Epithelial cell of esophagus (primary cell): ENCODE measurements at regions not wholly inside any gene's neighbourhood (a gene's known extent, or its start where the extent isn't known, plus 50 kb on each side); places are given as distances from the start of the nearest gene placed in this dataset.
A peak's percentile ranks its signal among the peaks of the same experiment; 100 is the strongest.

Source experiments
- DNase-seq: peaks from one replicate; pipeline ENCODE4 v3.0.0; 2010; ENCODE audit warnings: low read depth
- H3K4me3 ChIP-seq: 2 replicates; pipeline ENCODE4 v1.5.1; 2011; ENCODE audit warnings: mild to moderate bottlenecking, low read length, control low read depth
- TF ChIP-seq, protein P1 (sequence below): IDR thresholded peaks from 2 replicates; pipeline ENCODE4 v1.5.1; 2011; ENCODE audit warnings: low read depth, mild to moderate bottlenecking, low read length, control low read depth, inconsistent platforms; ENCODE audit not compliant: insufficient read depth; ENCODE audit errors: missing control alignments

DNA sequence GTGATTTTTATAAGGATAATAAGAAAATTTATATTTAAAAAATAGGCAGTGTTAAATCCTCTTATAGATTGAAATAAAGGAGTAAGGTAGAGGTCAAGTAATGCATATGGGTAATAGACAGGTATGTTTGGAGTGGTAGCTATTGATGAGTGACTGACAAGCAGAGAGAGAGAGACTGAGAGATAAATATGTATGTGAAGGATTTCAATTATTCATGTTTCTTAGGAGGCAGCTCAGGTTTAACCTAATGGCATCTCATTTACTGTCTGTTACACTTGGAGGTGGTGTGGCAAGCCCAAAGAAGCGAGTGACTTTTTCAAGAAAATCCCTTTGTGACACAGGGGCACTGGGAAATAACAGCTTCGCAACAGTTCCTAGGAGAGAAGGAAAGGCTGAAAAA is 120.2 kb downstream of the KIF2B start:
- DNase-seq: no peak
- H3K4me3 ChIP-seq: no peak overlapping the region
- TF ChIP-seq, protein P1, sequence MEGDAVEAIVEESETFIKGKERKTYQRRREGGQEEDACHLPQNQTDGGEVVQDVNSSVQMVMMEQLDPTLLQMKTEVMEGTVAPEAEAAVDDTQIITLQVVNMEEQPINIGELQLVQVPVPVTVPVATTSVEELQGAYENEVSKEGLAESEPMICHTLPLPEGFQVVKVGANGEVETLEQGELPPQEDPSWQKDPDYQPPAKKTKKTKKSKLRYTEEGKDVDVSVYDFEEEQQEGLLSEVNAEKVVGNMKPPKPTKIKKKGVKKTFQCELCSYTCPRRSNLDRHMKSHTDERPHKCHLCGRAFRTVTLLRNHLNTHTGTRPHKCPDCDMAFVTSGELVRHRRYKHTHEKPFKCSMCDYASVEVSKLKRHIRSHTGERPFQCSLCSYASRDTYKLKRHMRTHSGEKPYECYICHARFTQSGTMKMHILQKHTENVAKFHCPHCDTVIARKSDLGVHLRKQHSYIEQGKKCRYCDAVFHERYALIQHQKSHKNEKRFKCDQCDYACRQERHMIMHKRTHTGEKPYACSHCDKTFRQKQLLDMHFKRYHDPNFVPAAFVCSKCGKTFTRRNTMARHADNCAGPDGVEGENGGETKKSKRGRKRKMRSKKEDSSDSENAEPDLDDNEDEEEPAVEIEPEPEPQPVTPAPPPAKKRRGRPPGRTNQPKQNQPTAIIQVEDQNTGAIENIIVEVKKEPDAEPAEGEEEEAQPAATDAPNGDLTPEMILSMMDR: no peak

DNA sequence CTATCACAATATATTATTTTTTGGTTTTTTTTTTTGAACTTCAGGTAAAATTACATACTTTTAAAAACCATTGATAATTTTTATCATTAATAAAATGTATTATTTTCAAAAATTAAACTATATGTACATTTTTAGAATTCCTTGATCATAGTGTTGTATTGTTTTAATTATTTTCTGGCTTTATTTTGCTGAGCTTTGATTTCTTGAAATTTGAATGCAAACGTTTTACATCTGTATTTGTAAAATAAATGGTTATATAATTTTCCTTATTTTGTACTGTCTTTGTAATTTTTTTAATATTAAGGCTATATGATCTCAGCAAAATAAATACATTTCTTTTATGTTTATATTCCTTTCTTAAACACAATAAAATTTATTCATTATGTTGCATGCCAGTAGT is 125.6 kb downstream of the KIF2B start:
- no peak for DNase-seq
- TF ChIP-seq, protein P1: no peak
- no peak overlapping the region for H3K4me3 ChIP-seq

DNA sequence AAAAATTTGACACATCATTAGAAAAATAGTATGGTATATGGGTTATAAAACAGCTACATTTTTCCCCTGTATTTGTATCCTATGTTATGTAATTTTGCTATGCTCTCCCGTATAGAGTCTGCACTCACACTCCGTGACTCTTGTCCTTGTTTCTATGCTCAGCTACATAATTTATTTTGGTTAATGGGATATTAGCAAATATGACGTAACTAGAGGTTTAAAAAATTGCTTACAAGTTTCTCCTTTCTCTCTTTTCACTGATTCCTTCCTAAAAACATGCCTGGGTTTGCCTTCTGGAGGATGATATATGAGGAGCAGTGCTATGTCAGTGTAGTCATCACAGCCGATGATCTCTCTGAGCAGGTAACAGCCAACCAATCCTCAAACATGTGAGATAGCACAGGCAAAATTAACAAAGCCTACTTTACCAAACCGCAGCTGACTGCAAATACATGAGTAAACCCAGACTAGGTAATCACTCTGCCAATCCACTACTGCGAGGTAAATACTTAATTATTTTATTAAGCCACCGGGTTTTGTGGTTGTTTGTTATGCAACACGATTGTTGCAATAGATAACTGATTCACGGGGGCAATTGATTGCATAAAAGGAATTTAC is 126.9 kb downstream of the KIF2B start:
- no peak overlapping the region for H3K4me3 ChIP-seq
- TF ChIP-seq, protein P1: no peak
- DNase-seq: peak; percentile 68

DNA sequence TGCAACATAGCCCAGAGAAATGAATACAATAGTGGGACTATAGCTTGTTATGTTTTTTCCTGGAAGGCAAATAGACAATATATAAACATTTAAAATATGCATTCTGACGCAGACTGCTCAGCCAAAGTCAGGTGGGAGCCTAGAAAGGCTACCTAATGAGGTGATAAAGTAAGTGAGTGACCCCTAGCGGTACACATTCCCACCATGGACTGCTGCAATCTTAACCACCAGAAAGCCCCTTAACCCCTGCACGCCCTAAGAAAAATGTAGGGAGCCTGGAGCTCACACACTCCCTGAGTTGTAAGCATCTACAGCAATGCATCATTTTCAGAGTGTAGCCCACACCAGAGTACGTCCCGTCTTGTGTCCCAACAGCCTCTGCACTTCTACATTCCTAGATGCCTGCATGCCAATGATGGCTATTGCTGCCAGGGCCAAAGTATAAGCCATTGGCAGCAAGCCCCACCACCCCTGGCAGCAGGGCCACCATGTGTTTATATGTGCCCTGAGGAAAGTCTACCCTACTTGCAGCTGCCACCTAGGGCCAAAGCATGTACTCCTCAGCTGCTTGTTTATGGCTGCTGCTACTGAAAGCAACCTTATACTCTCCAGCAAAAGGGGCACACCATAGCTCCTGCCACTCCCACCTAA is 127.6 kb downstream of the KIF2B start:
- TF ChIP-seq, protein P1: no peak
- H3K4me3 ChIP-seq: no peak overlapping the region
- DNase-seq: no peak

DNA sequence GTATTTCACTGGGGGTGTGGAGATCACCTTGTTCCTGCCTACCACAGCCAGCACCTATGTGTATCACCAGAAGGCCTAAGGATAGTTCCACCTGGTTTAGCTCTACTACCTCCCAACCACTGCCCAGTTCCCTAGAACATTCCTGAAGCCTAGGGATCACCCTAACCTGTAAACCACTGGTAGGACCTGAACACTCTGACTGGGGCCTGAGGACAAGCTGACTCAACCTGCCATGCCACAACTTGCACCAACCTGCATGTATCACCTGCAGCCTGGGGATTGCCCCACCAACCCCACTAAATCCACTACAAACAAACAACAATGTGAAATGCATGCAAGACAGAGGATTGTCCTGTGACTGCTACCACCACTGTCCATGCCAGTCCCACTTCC is 128.1 kb downstream of the KIF2B start:
- peak; percentile 86 for DNase-seq
- no peak overlapping the region for H3K4me3 ChIP-seq
- TF ChIP-seq, protein P1: no peak

DNA sequence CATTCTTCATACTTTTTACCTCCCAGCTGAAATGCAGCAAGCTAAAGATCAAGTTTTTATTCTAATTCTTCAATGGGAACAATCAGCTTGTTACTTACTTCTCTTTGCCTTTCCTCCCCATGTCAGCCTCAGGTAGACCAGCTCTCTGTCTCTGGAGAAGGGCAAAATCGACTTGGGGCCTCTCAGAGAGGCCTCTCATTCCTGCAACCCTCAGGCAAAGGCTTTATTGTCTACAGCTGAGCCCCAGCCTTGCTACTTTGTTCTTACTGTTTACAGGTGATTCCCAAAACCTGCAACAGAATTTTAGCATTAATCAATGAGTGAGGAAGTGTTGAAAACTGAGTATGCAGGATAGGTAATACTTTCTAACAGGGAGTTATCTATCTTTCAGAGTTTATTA is 148.6 kb downstream of the KIF2B start:
- H3K4me3 ChIP-seq: no peak overlapping the region
- no peak for DNase-seq
- TF ChIP-seq, protein P1: no peak

DNA sequence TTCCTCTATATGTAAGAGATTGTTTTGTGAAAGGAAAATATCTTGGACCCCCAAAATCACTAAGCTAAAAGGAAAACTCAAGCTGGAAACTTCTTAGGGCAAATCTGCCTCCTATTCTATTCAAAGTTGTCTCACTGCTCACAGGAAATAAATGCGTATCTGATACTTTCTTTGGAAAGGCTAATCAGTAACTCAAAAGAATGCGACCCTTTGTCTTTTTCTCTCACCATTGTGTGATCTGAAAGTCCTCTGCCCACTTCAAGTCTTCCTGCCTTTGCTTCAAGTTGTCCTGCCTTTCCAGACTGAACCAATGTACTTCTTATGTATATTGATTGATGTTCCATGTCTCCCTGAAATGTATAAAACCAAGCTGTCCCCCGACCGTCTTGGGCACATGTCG is 157.3 kb downstream of the KIF2B start:
- no peak for DNase-seq
- TF ChIP-seq, protein P1: no peak
- H3K4me3 ChIP-seq: no peak overlapping the region
